Activated CD4-positive, alpha-beta memory T cell treated with anti-CD3 and anti-CD28 coated beads, Interleukin-2, amount 10 ng/mL, durations not matched to agents 7 days and 5 days (primary cell): ENCODE measurements at regions not wholly inside any gene's neighbourhood (a gene's known extent, or its start where the extent isn't known, plus 50 kb on each side); places are given as distances from the start of the nearest gene placed in this dataset.

Experiments used
- CTCF ChIA-PET: fragments of 350-600 bp; sonication (Branson Sonifier 250); formaldehyde crosslinking; loops from one replicate; lab custom pipeline; 2021; ENCODE audit warnings: antibody characterized with exemption, inconsistent platforms; lab: Charles Lee
- POLR2A ChIA-PET: fragments of 350-600 bp; sonication (Branson Sonifier 250); formaldehyde crosslinking; loops from one replicate; lab custom pipeline; 2021; ENCODE audit warnings: antibody characterized with exemption; lab: Charles Lee
- DNase-seq: peaks from one replicate; pipeline ENCODE4 v3.0.0-alpha.2; 2020
- H3K27ac Mint-ChIP-seq: one replicate; pipeline ENCODE4 v1.8.0; 2021; ENCODE audit warnings: mild to moderate bottlenecking, mixed read lengths
- H3K27me3 Mint-ChIP-seq: one replicate; pipeline ENCODE4 v1.8.0; 2021; ENCODE audit warnings: mixed read lengths
- H3K36me3 Mint-ChIP-seq: one replicate; pipeline ENCODE4 v1.8.0; 2021; ENCODE audit warnings: low read depth, mixed read lengths
- H3K4me1 Mint-ChIP-seq: one replicate; pipeline ENCODE4 v1.8.0; 2021; ENCODE audit warnings: mixed read lengths
- H3K4me3 Mint-ChIP-seq: one replicate; pipeline ENCODE4 v1.8.0; 2021; ENCODE audit warnings: mild to moderate bottlenecking, mixed read lengths
- H3K9me3 Mint-ChIP-seq: one replicate; pipeline ENCODE4 v1.8.0; 2021; ENCODE audit warnings: mixed read lengths

DNA sequence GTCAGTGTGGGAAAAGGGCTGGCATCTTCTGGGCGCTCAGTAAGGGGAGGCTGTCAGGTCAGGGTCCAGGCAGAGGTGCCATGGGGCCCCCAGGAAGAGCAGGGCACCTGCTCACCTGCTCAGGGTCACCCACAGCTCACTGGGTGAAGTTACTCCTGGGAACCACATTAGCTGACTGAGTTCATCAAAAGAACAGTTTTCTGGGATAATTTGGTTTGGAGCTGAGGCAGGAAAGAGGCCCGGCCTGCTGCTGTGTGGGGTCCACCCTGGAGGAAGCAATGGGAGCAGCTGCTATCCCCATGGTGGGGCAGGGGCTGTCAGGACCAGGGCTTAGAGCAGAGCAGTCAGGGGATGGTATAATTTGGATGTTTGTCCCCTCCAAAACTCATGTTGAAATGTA lies 97.2 kb upstream of the GPC1 start:
- H3K4me3 Mint-ChIP-seq = no peak overlapping the region
- ChIA-PET POLR2A (no interaction called here), CTCF (no interaction called here)
- no peak for DNase-seq
- H3K27ac Mint-ChIP-seq = no peak overlapping the region
- peaks cover 17% of the 10 kb centered on the region for H3K27me3 Mint-ChIP-seq
- H3K36me3 Mint-ChIP-seq = no peaks in the 10 kb centered on the region
- H3K4me1 Mint-ChIP-seq = no peaks in the 10 kb centered on the region
- no peaks in the 10 kb centered on the region for H3K9me3 Mint-ChIP-seq

DNA sequence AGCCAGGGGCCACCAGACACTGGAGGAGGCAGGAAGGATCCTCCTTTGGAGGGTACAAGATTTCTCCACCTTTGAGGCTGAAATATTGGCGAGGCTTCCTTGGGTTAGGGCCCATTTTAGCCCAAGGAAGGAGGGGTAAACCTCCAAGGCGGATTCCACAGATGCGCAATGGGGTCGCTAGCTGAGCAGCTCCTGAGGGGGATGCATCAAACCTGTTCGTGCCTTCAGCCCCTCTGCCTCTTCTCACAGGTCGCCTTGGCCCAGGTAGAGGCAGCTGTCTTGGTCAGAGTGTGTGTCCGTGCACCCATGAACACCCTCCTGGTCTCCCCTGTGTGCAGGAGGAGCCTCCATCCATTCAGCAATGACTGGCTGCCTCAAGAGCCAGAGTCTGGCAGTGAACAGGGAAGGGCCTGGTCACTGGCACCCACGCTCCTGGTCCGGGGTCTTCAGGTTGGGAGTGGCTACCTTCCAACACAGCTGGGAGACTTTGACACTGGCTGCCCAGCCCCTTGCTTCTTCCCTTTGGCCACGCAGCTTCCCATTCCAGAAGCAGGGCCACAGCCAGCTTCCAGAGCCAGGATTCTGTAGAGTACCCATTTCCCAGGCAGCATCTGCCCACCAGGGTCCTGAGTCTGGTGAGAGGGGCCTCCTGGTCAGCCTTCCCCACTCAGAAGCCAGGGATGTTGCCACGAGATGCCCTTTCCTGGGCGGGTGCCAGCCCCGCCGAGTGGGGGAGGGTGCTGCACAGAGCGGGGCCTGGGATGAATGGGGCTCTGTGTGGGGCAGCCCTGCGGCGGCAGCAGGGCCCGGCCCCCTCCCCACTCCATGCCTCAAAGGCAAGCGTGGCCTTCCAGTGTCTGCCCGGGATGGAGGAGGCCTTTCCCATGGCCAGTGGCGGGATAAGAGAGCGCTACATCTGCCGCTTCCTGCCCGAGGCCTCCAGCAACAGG lies 95.8 kb upstream of the GPC1 start:
- Mint-ChIP-seq H3K27me3 (peaks cover 12% of the 10 kb centered on the region), H3K36me3 (no peaks in the 10 kb centered on the region), H3K4me1 (no peaks in the 10 kb centered on the region), H3K27ac (no peak overlapping the region), H3K9me3 (no peaks in the 10 kb centered on the region), H3K4me3 (no peak overlapping the region)
- POLR2A ChIA-PET = no interaction called here
- CTCF ChIA-PET = no interaction called here
- no peak for DNase-seq

DNA sequence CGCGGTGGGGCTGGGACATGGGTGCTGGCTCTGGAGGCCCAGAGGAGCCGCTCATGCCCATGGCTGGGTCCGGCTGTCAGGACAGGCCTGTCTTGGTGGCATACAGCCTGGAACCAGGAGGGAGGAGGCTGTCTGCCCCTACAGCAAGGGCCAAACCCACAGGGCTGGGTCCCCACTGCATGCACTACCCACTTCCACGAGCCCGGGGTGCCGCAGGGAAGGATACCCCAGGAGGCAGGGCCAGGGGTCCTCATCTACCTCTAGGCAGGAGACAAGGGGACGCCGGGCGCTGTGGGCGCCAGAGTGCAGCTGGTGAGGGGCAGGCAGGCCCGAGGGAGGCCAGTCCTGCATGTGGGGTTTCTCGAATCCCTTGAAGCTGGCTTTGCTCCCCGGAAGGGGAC lies 95.1 kb upstream of the GPC1 start:
- no peak overlapping the region for H3K27ac Mint-ChIP-seq
- CTCF ChIA-PET = no interaction called here

DNA sequence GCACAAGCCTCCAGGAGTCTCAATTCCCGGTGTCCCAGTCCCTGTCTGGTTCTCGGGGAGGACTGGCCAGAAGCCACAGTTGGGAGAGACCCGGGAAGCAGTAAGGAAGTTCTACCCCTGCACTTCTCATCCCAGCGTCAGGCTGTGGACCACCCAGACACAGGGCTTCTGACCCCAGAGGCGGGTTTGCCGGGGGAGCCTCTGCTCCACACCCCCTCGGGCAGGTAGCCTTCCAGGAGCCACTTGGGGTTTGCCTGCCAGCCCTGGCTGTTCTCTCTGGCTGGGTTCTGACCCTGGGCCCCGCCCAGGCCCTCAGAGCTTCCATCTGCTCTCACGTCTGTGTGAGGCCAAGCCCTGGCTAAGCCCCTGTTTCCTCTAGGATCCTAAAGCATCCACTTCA lies 94.4 kb upstream of the GPC1 start:
- H3K36me3 Mint-ChIP-seq = no peaks in the 10 kb centered on the region
- peaks cover 7% of the 10 kb centered on the region for H3K27me3 Mint-ChIP-seq
- ChIA-PET POLR2A (no interaction called here), CTCF (no interaction called here)
- DNase-seq = no peak
- no peaks in the 10 kb centered on the region for H3K4me1 Mint-ChIP-seq
- no peak overlapping the region for H3K4me3 Mint-ChIP-seq
- H3K9me3 Mint-ChIP-seq = no peaks in the 10 kb centered on the region
- H3K27ac Mint-ChIP-seq = no peak overlapping the region

More for the DNA sequence above, 95.1 kb upstream of the GPC1 start:
- no peaks in the 10 kb centered on the region for H3K36me3 Mint-ChIP-seq
- H3K4me3 Mint-ChIP-seq = no peak overlapping the region
- H3K27me3 Mint-ChIP-seq = peaks cover 12% of the 10 kb centered on the region
- no peak for DNase-seq
- no peaks in the 10 kb centered on the region for H3K4me1 Mint-ChIP-seq
- no peaks in the 10 kb centered on the region for H3K9me3 Mint-ChIP-seq
- POLR2A ChIA-PET = no interaction called here

DNA sequence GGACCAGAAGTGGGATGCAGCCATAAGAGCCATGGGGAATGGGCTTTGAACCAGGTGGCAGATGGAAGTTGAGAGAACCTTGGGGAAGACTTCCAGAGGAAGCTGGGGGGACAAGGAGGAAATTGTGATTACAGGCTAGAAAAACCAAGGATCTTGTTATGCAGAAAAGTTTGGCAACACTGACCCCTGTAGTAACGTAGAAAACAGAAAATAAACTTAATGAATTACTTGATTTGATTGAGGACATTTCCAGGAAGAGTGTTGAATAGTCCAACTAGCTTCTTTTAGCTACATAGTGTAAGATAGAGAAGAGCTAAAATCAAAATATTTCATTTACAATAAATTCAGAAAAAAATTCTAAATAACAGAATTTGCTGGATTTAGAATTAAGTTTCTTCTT lies 91.9 kb upstream of the GPC1 start:
- ChIA-PET POLR2A (no interaction called here), CTCF (interaction anchor here (0.8 kb wide), 1 partner anchor 111 kb away, joined by 3 read pairs; no protein-coding TSS in a partner anchor)
- no peaks in the 10 kb centered on the region for H3K4me1 Mint-ChIP-seq
- H3K27me3 Mint-ChIP-seq = no peaks in the 10 kb centered on the region
- no peaks in the 10 kb centered on the region for H3K36me3 Mint-ChIP-seq
- no peak for DNase-seq
- no peak overlapping the region for H3K27ac Mint-ChIP-seq
- H3K4me3 Mint-ChIP-seq = no peak overlapping the region
- H3K9me3 Mint-ChIP-seq = no peaks in the 10 kb centered on the region

GRCh38 chr2:240344904-240345303 lies 90.6 kb upstream of the GPC1 start:
- Mint-ChIP-seq H3K9me3 (no peaks in the 10 kb centered on the region), H3K27me3 (no peaks in the 10 kb centered on the region)
- POLR2A ChIA-PET = no interaction called here

DNA sequence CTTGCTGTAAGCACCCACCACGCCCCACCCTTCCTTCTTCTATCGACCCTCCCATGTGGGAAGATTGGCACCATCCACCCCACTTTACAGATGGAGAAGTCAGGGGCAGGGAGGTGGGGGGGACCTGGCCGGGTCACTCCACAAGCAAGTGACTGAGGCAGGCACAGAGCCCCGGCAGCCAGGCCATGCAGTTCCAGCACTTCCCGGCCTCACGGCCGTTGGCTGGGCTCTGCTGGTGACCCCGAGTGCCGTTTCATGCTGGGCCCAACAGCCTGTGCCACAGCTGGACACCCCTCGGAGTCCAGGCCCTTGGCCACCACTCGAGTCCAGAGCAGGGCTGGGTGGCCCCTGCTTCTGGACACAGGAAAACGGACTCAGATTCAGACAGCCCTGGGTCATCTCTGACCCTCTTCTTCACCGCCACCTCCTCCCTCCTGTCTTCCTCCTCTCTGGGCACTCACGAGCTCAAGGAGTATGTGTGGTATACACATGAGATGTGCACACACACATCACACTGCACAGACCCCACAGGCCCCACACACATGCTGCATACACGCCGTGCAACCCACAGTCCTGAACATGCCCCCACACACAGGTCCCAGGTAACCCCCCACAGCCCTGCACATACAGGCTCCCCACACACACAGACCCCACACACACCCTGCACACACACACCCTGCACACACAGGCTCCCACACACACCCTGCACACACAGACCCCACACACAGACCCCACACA lies 89.3 kb upstream of the GPC1 start:
- no peak overlapping the region for H3K4me3 Mint-ChIP-seq
- H3K36me3 Mint-ChIP-seq = no peaks in the 10 kb centered on the region
- H3K27ac Mint-ChIP-seq = no peak overlapping the region
- no peak for DNase-seq
- H3K4me1 Mint-ChIP-seq = no peaks in the 10 kb centered on the region
- POLR2A ChIA-PET = no interaction called here
- H3K27me3 Mint-ChIP-seq = no peaks in the 10 kb centered on the region
- CTCF ChIA-PET = no interaction called here
- no peaks in the 10 kb centered on the region for H3K9me3 Mint-ChIP-seq

More at GRCh38 chr2:240344904-240345303, 90.6 kb upstream of the GPC1 start:
- no peaks in the 10 kb centered on the region for H3K36me3 Mint-ChIP-seq
- H3K27ac Mint-ChIP-seq = no peak overlapping the region
- CTCF ChIA-PET = no interaction called here
- H3K4me3 Mint-ChIP-seq = no peak overlapping the region
- no peak for DNase-seq
- H3K4me1 Mint-ChIP-seq = no peaks in the 10 kb centered on the region

- Mint-ChIP-seq H3K27ac (no peak overlapping the region), H3K4me1 (no peaks in the 10 kb centered on the region), H3K4me3 (no peak overlapping the region), H3K27me3 (no peaks in the 10 kb centered on the region), H3K36me3 (no peaks in the 10 kb centered on the region), H3K9me3 (no peaks in the 10 kb centered on the region)
- no peak for DNase-seq
- ChIA-PET CTCF (no interaction called here), POLR2A (no interaction called here)
These were observed 88.6 kb upstream of the GPC1 start for GRCh38 chr2:240346753-240347372.

- Mint-ChIP-seq H3K36me3 (no peaks in the 10 kb centered on the region), H3K27me3 (no peaks in the 10 kb centered on the region), H3K4me1 (no peaks in the 10 kb centered on the region), H3K27ac (no peak overlapping the region), H3K4me3 (no peak overlapping the region), H3K9me3 (no peaks in the 10 kb centered on the region)
- POLR2A ChIA-PET = no interaction called here
- DNase-seq = no peak
- CTCF ChIA-PET = no interaction called here
These were observed 88.0 kb upstream of the GPC1 start for GRCh38 chr2:240347373-240347940.

- Mint-ChIP-seq H3K36me3 (no peaks in the 10 kb centered on the region), H3K27me3 (no peaks in the 10 kb centered on the region), H3K4me3 (no peak overlapping the region), H3K9me3 (no peaks in the 10 kb centered on the region), H3K27ac (no peak overlapping the region), H3K4me1 (no peaks in the 10 kb centered on the region)
- ChIA-PET POLR2A (no interaction called here), CTCF (no interaction called here)
- no peak for DNase-seq
These were observed 87.4 kb upstream of the GPC1 start for GRCh38 chr2:240347949-240348500.

DNA sequence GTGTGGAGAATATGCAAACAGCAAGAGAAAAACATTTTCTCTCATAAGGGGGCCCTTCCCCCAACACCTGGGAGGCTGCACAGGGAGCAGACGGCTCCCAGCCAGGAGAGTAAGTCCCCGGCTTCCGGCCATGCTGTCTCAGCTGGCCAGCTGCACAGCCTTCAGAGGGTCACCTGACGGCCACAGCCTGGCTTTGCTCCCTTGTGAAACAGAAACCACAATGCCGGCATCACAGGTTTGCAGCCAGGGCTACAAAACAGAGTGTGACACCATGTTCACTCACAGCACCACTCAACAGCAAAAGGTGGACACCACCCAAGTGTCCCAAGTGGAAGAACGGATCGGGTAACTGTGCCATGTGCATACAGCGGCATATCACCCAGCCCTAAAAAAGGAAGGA lies 86.9 kb upstream of the GPC1 start:
- H3K9me3 Mint-ChIP-seq = no peaks in the 10 kb centered on the region
- no peak for DNase-seq
- no peak overlapping the region for H3K4me3 Mint-ChIP-seq
- H3K27ac Mint-ChIP-seq = no peak overlapping the region
- H3K4me1 Mint-ChIP-seq = no peaks in the 10 kb centered on the region
- no peaks in the 10 kb centered on the region for H3K36me3 Mint-ChIP-seq
- ChIA-PET POLR2A (no interaction called here), CTCF (no interaction called here)
- no peaks in the 10 kb centered on the region for H3K27me3 Mint-ChIP-seq

- no peak for DNase-seq
- Mint-ChIP-seq H3K9me3 (no peaks in the 10 kb centered on the region), H3K4me3 (no peak overlapping the region), H3K36me3 (no peaks in the 10 kb centered on the region), H3K4me1 (no peaks in the 10 kb centered on the region), H3K27me3 (no peaks in the 10 kb centered on the region), H3K27ac (no peak overlapping the region)
- ChIA-PET POLR2A (no interaction called here), CTCF (no interaction called here)
These were observed 86.1 kb upstream of the GPC1 start for GRCh38 chr2:240349133-240350005.
